ENCODE measurements at regions not wholly inside any gene's neighbourhood (a gene's known extent, or its start where the extent isn't known, plus 50 kb on each side); places are given as distances from the start of the nearest gene placed in this dataset.

DNA sequence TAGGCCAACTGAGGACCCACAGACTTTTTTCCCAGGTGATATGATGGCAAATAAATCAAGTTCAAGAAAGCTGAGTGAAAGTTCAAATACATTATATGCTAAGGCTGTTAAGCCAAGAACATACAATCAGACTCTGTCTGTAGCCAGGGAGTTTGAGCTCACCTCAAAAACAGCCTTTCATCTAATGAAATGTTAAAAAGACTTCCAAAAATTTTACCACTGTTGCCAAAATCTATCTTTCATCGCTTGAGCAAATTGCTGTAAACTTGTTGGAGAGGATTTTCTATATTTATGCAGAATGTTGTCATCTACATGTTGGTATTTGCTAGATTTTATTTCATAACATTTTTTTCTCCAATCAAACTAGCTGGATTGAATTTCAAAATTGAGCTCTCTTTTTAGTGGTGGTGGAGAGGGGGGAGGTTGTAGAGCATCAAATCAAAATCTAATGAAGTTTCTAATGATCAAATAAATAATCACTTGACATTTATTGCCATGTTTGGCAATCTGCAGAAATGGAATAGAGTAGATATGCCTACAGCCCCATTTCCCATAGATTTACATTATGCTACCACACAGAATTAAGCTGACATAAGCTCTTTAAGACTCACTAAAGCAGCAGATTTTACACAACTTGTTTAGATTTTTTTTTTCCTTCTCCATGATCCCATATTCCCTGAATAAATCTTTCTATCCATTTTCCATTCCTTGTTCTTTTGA lies 828.9 kb upstream of the ZNF608 start:
- TF ChIP-seq, protein P1, sequence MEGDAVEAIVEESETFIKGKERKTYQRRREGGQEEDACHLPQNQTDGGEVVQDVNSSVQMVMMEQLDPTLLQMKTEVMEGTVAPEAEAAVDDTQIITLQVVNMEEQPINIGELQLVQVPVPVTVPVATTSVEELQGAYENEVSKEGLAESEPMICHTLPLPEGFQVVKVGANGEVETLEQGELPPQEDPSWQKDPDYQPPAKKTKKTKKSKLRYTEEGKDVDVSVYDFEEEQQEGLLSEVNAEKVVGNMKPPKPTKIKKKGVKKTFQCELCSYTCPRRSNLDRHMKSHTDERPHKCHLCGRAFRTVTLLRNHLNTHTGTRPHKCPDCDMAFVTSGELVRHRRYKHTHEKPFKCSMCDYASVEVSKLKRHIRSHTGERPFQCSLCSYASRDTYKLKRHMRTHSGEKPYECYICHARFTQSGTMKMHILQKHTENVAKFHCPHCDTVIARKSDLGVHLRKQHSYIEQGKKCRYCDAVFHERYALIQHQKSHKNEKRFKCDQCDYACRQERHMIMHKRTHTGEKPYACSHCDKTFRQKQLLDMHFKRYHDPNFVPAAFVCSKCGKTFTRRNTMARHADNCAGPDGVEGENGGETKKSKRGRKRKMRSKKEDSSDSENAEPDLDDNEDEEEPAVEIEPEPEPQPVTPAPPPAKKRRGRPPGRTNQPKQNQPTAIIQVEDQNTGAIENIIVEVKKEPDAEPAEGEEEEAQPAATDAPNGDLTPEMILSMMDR (IDR thresholded peaks at IDR 0.05; ENCODE audit: control insufficient read depth, extremely low read depth, insufficient read depth): no peak
- no peak overlapping the region for H3K4me3 ChIP-seq (ENCODE audit: low read depth, low read length)
- DNase-seq (ENCODE audit: low read depth): no peak

DNA sequence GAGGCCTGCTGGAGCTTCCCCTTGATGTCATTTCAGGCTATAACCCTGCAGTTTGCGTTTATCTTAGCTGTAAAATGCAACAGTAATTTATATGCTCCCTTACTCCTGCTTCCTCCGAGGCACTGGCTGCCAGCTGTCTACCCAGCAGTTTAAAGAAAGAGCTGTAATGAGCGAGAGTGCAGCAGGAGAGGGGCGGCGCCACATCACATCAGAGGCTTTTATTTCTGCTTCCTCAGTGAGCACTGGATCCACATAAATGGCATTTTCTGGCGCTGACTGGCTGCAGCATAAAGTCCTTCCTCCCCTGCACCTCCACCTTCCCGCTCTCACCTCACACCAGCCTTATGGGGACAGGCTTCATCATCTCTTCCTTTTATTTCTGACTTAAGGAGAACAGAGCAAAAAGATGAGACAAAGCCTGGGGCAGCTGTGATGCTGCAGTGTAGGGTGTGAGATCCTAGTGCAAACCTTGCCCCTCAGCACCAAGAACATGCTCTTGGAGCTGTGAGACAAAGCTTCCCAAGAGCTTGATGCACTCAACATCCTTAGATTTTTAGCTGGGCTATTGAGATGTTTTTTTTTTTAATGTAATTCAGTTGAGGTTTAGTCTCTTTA lies 829.6 kb upstream of the ZNF608 start:
- TF ChIP-seq, protein P1 (IDR thresholded peaks at IDR 0.05; ENCODE audit: control insufficient read depth, extremely low read depth, insufficient read depth): no peak
- no peak for DNase-seq (ENCODE audit: low read depth)
- no peak overlapping the region for H3K4me3 ChIP-seq (ENCODE audit: low read depth, low read length)

DNA sequence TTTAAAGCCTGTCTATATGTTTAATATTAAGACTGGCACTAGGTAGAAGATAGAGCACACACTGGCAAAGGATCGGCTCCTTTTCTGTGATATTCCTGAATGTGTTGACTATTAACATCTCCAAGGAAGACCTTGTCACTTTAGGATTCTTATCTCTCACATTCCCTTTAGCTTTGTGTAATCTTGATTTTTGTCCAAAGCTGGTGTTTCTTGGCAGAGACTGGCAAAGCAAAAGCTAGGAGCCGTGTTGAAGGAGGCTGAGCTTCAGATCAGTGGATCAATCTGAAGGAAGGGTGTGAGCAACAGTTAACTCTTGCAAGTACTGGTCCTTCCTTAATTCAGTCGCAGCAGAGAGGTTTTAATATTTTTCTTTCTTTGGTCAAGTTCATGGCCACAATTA lies 830.4 kb upstream of the ZNF608 start:
- DNase-seq (ENCODE audit: low read depth): peak; percentile 17
- TF ChIP-seq, protein P1 (IDR thresholded peaks at IDR 0.05; ENCODE audit: control insufficient read depth, extremely low read depth, insufficient read depth): no peak
- no peak overlapping the region for H3K4me3 ChIP-seq (ENCODE audit: low read depth, low read length)

DNA sequence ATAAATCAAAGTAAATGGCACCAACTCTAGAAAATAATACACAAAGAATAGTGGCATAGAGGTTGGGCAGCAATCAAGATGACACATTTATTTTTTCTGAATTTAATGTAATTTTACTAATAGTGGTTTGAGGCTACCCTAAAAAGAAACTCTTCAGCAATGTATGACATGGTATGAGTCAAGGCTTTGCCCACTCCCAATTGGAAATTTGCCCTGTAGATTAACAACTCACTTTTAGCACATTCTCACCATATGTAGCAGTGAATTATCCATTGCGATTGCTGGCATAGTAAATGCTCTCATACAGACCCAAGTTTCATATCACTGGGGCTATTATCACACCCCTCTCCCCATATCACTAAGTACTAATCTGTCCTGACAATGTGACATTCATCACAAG lies 832.1 kb upstream of the ZNF608 start:
- no peak for DNase-seq (ENCODE audit: low read depth)
- H3K4me3 ChIP-seq (ENCODE audit: low read depth, low read length): no peak overlapping the region
- TF ChIP-seq, protein P1 (IDR thresholded peaks at IDR 0.05; ENCODE audit: control insufficient read depth, extremely low read depth, insufficient read depth): no peak

DNA sequence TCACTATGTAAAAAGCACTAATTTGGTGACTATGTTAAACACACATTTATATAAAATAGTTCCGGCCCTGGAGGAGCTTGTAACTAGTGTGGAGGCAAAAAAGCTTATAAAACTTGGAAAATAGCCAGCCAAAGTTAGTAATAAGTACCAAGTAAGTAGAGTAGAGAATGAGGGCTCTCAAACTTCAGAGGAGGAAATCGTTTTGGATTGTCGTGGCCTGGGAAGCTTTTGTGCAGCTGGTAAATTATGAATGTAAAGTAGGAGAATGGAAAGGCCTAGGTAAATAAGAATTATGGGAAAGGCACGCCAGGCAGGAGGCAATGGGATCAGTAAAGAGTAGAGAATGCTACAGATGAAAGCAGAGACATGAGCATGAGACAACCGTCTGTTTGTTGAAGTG lies 832.7 kb upstream of the ZNF608 start:
- H3K4me3 ChIP-seq (ENCODE audit: low read depth, low read length): no peak overlapping the region
- TF ChIP-seq, protein P1 (IDR thresholded peaks at IDR 0.05; ENCODE audit: control insufficient read depth, extremely low read depth, insufficient read depth): no peak
- DNase-seq (ENCODE audit: low read depth): no peak

DNA sequence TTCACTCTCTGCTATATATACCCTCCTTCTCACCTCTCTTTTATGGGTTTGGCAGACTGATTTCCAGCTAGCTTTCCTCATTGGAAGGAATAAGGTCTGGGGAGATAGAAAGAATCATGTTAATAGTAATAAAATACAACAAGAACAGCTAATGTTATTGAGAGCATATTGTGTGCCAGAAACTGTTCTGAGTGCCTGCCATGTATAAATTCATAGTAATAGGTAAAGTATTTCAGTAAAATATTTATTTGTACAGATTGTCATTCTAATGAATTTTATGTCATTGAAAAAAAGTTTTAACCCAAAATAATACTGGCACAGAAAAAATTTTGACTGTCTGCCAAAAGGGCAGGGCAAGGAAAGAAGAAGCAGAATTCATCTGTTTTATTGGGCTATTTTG lies 834.9 kb upstream of the ZNF608 start:
- TF ChIP-seq, protein P1 (IDR thresholded peaks at IDR 0.05; ENCODE audit: control insufficient read depth, extremely low read depth, insufficient read depth): no peak
- no peak overlapping the region for H3K4me3 ChIP-seq (ENCODE audit: low read depth, low read length)
- no peak for DNase-seq (ENCODE audit: low read depth)

DNA sequence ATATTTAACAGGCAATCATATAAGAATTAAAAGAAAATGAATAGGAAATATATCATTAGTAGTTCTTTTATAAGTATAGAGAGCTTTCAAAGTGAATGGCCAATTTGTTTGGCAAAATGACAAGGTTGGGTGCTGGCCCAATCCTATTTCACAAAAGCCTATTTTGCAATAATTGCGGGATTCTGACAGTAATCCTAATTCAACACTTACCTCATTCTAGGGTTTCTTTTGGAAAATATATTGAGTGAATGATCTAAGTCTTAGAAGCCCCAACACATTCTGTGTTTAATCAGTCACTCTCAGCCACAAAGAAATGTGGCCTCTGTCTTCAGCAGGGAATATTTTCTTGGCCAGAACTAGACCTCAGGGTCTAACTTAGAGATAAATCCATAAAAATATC lies 835.9 kb upstream of the ZNF608 start:
- TF ChIP-seq, protein P1 (IDR thresholded peaks at IDR 0.05; ENCODE audit: control insufficient read depth, extremely low read depth, insufficient read depth): no peak
- H3K4me3 ChIP-seq (ENCODE audit: low read depth, low read length): no peak overlapping the region
- no peak for DNase-seq (ENCODE audit: low read depth)

All from LNCaP clone FGC (cell line).